Mucosa of rectum (tissue), 2 donors: ENCODE measurements at regions not wholly inside any gene's neighbourhood (a gene's known extent, or its start where the extent isn't known, plus 50 kb on each side); places are given as distances from the start of the nearest gene placed in this dataset.
A peak's percentile ranks its signal among the peaks of the same experiment; 100 is the strongest.

Experiments used
- H3K27ac ChIP-seq, 2 donors: one replicate each; pipeline ENCODE4 v1.7.0; 2013; ENCODE audit warnings: inconsistent platforms in 2 of 2, low read depth in 2 of 2, low read length in 2 of 2
- H3K27me3 ChIP-seq, 2 donors: one replicate each; pipeline ENCODE4 v1.7.0; 2013; ENCODE audit warnings: low read length in 2 of 2; ENCODE audit not compliant: control insufficient read depth in 2 of 2, insufficient read depth in 2 of 2
- H3K36me3 ChIP-seq, 2 donors: one replicate each; pipeline ENCODE4 v1.7.0; 2013; ENCODE audit warnings: low read length in 2 of 2; ENCODE audit not compliant: control insufficient read depth in 2 of 2, insufficient read depth in 2 of 2
- H3K4me1 ChIP-seq, 2 donors: one replicate each; pipeline ENCODE4 v1.7.0; 2013; ENCODE audit warnings: low read length in 2 of 2, mild to moderate bottlenecking in 1 of 2; ENCODE audit not compliant: control insufficient read depth in 2 of 2, insufficient read depth in 2 of 2
- H3K4me3 ChIP-seq, 2 donors: one replicate each; pipeline ENCODE4 v1.7.0; 2013; ENCODE audit warnings: low read length in 2 of 2
- H3K9ac ChIP-seq, 2 donors: one replicate each; pipeline ENCODE4 v1.7.0; 2013; ENCODE audit warnings: low read length in 2 of 2, low read depth in 1 of 2, mild to moderate bottlenecking in 1 of 2
- H3K9me3 ChIP-seq, 2 donors: one replicate each; pipeline ENCODE4 v1.7.0; 2013; ENCODE audit warnings: low read length in 2 of 2; ENCODE audit not compliant: control insufficient read depth in 2 of 2
- donor health status: healthy.
- donor health status: Normal muscosa, but diverticular disease.

- no peaks in the 10 kb centered on the region for H3K9me3 ChIP-seq
- no peak overlapping the region for H3K27ac ChIP-seq
- H3K4me3 ChIP-seq, result no peak overlapping the region
- peaks cover 0 to 19% of the 10 kb centered on the region in 2 donors for H3K4me1 ChIP-seq
- no peak overlapping the region for H3K9ac ChIP-seq
- H3K36me3 ChIP-seq, result no peaks in the 10 kb centered on the region
- H3K27me3 ChIP-seq, result no peaks in the 10 kb centered on the region
Measured at GRCh38 chr20:22506827-22507226, 77.5 kb downstream of the FOXA2 start.

DNA sequence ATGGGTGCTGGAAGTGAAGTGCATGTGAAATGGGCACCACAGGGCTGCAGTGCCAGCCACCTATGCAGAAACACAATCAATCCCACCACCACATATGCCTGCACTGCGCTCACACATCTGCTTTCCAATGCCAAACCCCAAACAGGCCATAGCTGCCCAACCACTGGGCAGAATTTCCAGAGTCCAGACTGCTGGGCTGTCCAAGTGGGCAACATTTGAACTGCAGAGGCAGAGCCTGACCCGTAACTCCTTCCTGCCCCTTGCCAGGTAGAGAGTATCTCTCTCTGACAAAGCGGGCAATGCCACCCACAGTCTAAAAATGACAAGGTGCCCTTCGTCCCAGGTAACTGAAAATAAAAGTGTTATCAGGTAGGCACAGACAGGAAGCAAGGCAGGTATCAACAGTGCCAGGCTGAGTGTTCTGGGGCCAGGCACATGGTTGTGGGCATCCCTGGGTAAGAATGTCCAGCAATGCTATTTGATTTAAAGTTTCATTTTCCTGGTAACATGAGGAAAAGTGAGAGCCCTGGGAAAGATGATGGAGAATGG, 79.5 kb downstream of the FOXA2 start:
- H3K36me3 ChIP-seq, result no peaks in the 10 kb centered on the region
- H3K9me3 ChIP-seq, result no peaks in the 10 kb centered on the region
- H3K27me3 ChIP-seq, result no peaks in the 10 kb centered on the region
- H3K27ac ChIP-seq, result no peak overlapping the region
- H3K9ac ChIP-seq, result no peak overlapping the region
- peaks cover 0 to 26% of the 10 kb centered on the region in 2 donors for H3K4me1 ChIP-seq
- no peak overlapping the region for H3K4me3 ChIP-seq

- Histone ChIP-seq H3K4me1 (peaks cover 7 to 29% of the 10 kb centered on the region in 2 donors), H3K9me3 (no peaks in the 10 kb centered on the region), H3K36me3 (no peaks in the 10 kb centered on the region), H3K27me3 (no peaks in the 10 kb centered on the region), H3K9ac (peak overlapping the region in 1 of 2 donors; percentile 47), H3K27ac (peak overlapping the region; percentile 71 to 86), H3K4me3 (no peak overlapping the region)
Measured at GRCh38 chr20:22503577-22503976, 80.8 kb downstream of the FOXA2 start.

- no peaks in the 10 kb centered on the region for H3K36me3 ChIP-seq
- H3K4me1 ChIP-seq, result peaks cover 7 to 29% of the 10 kb centered on the region in 2 donors
- no peaks in the 10 kb centered on the region for H3K9me3 ChIP-seq
- H3K9ac ChIP-seq, result peak overlapping the region in 1 of 2 donors; percentile 47
- no peaks in the 10 kb centered on the region for H3K27me3 ChIP-seq
- H3K27ac ChIP-seq, result peak overlapping the region; percentile 71 to 86
- no peak overlapping the region for H3K4me3 ChIP-seq
Measured at GRCh38 chr20:22502731-22503191, 81.6 kb downstream of the FOXA2 start.

- H3K4me3 ChIP-seq, result no peak overlapping the region
- H3K36me3 ChIP-seq, result no peaks in the 10 kb centered on the region
- H3K27me3 ChIP-seq, result no peaks in the 10 kb centered on the region
- peak overlapping the region in 1 of 2 donors; percentile 86 for H3K27ac ChIP-seq
- peaks cover 7 to 29% of the 10 kb centered on the region in 2 donors for H3K4me1 ChIP-seq
- H3K9ac ChIP-seq, result peak overlapping the region in 1 of 2 donors; percentile 22
- H3K9me3 ChIP-seq, result no peaks in the 10 kb centered on the region
Measured at GRCh38 chr20:22501566-22502344, 82.6 kb downstream of the FOXA2 start.

GRCh38 chr20:22501034-22501433, 83.3 kb downstream of the FOXA2 start:
- Histone ChIP-seq H3K9ac (no peak overlapping the region), H3K36me3 (no peaks in the 10 kb centered on the region), H3K4me3 (no peak overlapping the region), H3K4me1 (peaks cover 7 to 29% of the 10 kb centered on the region in 2 donors), H3K9me3 (no peaks in the 10 kb centered on the region), H3K27ac (no peak overlapping the region), H3K27me3 (no peaks in the 10 kb centered on the region)

GRCh38 chr20:22499515-22500166, 84.7 kb downstream of the FOXA2 start:
- peak overlapping the region; percentile 63 to 64 for H3K27ac ChIP-seq
- no peak overlapping the region for H3K4me3 ChIP-seq
- H3K4me1 ChIP-seq, result peaks cover 7 to 29% of the 10 kb centered on the region in 2 donors
- H3K36me3 ChIP-seq, result no peaks in the 10 kb centered on the region
- no peak overlapping the region for H3K9ac ChIP-seq
- no peaks in the 10 kb centered on the region for H3K27me3 ChIP-seq
- H3K9me3 ChIP-seq, result no peaks in the 10 kb centered on the region

GRCh38 chr20:22496817-22497216, 87.6 kb downstream of the FOXA2 start:
- Histone ChIP-seq H3K4me1 (peaks cover 7 to 14% of the 10 kb centered on the region in 2 donors), H3K36me3 (no peaks in the 10 kb centered on the region), H3K9ac (no peak overlapping the region), H3K9me3 (no peaks in the 10 kb centered on the region), H3K27me3 (no peaks in the 10 kb centered on the region), H3K4me3 (no peak overlapping the region), H3K27ac (no peak overlapping the region)

GRCh38 chr20:22495789-22496188, 88.6 kb downstream of the FOXA2 start:
- Histone ChIP-seq H3K27ac (no peak overlapping the region), H3K4me3 (no peak overlapping the region), H3K9me3 (no peaks in the 10 kb centered on the region), H3K36me3 (no peaks in the 10 kb centered on the region), H3K4me1 (peaks cover 10 to 16% of the 10 kb centered on the region in 2 donors), H3K9ac (no peak overlapping the region), H3K27me3 (no peaks in the 10 kb centered on the region)

- H3K9ac ChIP-seq, result no peak overlapping the region
- no peak overlapping the region for H3K27ac ChIP-seq
- H3K4me1 ChIP-seq, result peaks cover 10 to 19% of the 10 kb centered on the region in 2 donors
- H3K4me3 ChIP-seq, result no peak overlapping the region
- no peaks in the 10 kb centered on the region for H3K9me3 ChIP-seq
- no peaks in the 10 kb centered on the region for H3K36me3 ChIP-seq
- no peaks in the 10 kb centered on the region for H3K27me3 ChIP-seq
Measured at GRCh38 chr20:22495172-22495571, 89.2 kb downstream of the FOXA2 start.
